ENCODE measurements at regions not wholly inside any gene's neighbourhood (a gene's known extent, or its start where the extent isn't known, plus 50 kb on each side); places are given as distances from the start of the nearest gene placed in this dataset.

DNA sequence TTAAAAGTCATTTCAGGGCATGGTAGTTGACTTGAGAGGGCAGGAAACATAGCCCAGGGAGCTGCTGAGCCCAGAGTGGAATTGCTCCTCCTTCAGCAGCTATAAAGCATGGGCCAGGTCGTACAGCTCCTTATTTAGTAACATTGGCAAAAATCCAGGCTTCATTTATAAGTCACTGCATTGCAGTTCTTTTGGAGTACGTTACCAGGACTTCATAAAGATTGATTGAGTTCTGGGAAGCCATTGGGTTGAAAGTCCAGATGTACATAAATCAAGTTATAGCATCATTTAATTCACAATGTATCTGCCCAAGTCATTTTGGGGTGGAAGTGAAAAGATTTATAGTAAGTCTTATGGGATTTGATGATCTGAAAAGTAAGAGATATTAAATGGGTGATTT is 53.0 kb upstream of the ANKEF1 start:
- DNase-seq (ENCODE audit: low read depth in 4 of 4, low spot score in 2 of 4): no peak

DNA sequence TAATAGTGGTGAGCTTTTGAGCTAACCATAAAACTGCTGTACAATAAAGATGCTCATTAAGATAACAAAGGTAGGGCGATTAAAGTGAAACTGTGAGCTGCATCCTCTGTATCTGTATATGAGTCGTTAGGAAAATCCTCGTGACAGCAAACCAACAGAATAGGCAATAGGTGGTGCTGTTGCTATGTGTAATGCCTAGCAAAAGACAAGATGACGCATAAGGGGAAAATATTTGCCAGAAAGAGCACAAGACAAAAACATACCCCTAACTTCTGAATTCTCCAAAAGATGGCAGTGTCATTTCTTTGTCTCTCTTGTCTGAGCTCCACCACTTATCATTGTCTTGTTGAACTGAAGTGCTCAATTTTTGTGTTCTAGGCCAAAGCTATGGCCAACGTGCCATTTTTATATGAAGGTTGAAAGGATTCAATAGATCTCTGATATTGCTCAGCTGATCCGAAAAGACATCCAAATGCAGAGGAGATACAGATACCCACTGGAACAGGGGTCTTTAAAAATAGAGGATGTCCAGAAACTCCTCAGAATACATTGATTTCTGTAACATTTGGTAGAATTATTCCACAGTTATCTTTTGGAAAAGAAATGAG is 56.3 kb upstream of the ANKEF1 start:
- DNase-seq (ENCODE audit: low read depth in 4 of 4, low spot score in 2 of 4): peak in 3 of 4 donors; percentile 48 to 72 (median 57)

DNA sequence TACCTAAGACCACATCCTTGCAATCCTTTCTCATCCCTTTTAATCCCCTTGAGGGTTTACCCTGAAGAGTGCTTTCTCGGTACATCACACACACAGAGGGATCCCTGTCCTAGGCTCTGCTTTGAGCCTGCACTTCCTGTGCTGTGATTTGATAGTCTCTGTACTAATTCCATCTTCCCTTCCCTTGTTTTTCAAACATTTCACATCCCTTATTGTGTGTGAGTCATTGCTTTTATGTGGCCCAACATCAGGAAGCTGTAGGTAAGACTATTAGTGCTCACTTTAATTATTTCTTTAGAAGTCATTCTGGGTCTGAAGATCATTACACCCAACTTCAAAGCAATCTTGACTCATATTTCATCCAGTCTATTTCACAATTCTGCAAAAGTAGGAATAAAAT is 57.2 kb upstream of the ANKEF1 start:
- DNase-seq (ENCODE audit: low read depth in 4 of 4, low spot score in 2 of 4): no peak

DNA sequence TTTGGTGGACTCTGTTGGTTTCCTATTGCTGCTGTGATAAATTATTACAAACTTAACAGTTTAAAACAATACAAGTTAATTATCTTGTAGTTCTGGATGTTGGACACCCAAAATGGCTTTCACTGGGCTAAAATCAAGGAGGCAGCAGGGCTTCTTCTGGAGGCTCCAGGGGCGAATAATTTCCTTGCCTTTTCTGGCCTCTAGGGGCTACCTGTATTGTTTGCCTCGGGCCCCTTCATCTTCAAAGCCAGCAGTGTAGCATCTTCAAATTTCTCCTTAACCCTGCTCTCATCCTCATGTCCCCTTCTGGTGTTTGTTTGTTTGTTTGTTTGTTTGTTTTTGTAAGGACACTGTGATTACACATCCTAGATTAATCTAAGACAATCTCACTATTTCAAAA is 60.5 kb upstream of the ANKEF1 start:
- DNase-seq (ENCODE audit: low read depth in 4 of 4, low spot score in 2 of 4): no peak

DNA sequence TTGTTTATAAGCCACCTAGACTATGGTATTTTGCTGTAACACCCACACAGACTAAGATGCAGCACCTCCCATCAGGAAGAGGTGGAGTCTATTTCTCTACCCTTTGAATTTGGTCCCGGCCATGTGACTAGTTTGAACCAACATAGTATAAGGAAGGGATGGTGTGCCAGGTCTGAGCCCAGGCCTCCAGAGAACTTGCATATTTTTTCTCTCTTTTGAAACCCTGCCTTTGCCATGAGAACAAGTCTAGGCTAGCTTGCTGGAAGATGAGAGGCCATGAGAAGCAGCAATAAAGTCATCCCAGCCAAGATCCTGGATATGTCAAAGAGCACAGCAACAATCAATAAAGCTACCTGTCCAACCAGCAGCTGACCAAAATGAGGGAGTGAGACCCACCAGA is 63.0 kb upstream of the ANKEF1 start:
- DNase-seq (ENCODE audit: low read depth in 4 of 4, low spot score in 2 of 4): no peak

DNA sequence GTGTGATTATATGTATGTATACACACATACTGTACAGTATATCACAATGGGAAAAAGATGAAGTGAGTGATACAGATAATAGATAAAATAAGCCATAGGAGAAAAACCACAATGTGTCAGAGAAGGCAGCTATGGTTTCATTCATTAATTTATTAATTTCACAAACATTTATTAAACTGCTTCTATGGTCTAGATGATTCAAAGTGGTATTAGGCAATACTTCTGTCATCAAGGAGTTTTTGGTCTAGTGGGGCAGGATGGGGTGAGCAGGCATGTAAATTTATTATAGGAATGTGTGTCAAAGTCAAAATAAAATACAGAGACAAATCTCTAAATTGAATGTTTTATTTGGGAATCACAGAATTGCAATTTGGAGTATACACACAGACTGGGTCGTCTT is 65.2 kb upstream of the ANKEF1 start:
- no peak for DNase-seq (ENCODE audit: low read depth in 4 of 4, low spot score in 2 of 4)

DNA sequence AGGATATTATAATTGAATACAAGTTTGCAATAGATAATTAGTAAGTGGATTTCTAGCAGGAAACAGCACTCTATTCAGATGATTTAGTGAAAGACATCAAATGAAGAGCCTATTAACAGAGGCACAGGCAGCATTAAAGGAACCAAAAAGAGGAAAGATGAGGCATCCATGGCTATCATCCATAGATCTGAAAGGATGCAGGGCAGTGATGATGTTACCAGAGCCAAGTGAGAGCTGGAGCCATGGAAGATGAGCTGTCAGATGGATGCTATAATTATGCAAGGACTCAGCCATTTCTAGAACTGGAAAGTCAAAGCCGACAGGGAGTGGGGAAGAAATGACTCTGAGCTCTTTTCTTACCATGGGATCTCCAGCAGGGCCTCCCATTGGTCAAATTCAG is 66.8 kb upstream of the ANKEF1 start:
- DNase-seq (ENCODE audit: low read depth in 4 of 4, low spot score in 2 of 4): no peak

DNA sequence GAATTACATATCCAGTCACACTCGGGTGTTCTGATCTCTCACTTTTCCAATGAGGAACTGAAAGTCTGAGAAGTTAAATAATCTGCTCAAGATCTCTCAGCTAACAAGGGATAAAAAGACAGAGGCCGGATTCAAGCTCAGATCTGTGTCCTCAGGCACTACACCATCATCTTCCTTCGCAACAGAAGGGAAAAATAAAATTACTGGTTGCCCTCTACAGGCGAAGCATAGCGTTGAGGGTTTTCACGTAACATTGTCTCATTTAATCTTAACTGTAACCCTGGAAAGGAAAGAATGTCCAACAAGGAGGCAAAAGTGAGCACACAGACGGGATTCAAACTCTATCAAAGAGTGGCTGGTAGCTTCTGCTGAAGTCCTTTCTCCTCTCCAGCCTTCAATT is 67.8 kb upstream of the ANKEF1 start:
- DNase-seq (ENCODE audit: low read depth in 4 of 4, low spot score in 2 of 4): no peak

DNA sequence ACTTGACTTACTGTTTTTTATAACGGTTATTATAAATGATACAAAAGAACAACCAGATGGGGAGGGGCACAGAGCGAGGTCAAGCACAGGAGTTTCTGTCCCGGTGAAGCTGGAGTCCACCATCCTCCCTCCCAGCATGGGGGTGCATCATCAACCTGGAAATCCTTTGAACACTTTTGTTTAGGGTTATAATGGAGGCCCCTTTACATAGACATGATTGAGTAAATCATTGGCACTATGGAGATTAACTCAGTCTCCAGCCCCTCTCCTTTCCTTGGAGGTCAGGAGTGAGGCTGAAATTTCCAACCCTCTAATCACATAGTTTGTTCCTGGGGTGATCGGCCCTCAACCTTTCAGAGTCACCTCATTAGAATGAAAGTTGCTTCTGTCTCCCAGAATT is 71.8 kb upstream of the ANKEF1 start:
- no peak for DNase-seq (ENCODE audit: low read depth in 4 of 4, low spot score in 2 of 4)

DNA sequence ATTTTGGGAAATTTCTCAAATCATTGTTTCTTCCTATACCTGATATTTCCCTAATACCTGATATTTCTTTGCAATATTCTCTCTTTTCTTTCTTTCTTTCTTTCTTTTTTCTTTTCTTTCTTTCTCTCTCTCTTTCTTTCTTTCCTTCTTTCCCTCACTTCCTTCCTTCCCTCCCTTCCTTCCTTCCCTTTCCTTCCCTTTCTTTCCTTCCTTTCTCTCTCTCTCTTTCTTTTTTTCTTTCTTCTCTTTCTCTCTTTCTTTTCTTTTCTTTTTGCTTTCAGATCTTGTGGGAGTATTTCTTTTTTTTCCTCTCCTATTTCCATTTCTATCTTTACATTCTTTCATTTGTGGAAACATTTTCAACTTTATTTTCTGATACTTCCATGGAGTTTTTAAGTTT is 76.1 kb upstream of the ANKEF1 start:
- DNase-seq (ENCODE audit: low read depth in 4 of 4, low spot score in 2 of 4): no peak

DNA sequence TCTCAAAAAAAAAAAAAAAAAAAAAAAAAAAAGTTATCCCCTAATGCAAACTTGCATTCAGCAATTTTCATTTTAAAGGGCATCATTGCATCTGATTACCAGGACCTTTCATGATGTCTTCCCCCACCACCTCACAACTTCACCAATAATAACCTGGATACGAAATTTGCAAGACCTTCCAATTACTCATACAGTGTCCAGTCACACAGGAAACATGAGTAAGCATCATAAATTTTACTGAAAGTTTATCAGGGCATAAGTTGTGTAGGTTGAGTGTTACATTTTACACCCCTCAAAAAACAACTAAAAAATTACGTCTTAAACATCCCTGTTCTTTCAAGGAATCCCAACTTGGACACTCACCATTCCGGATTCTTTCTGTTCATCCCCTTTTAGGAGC is 79.1 kb upstream of the ANKEF1 start:
- no peak for DNase-seq (ENCODE audit: low read depth in 4 of 4, low spot score in 2 of 4)

DNA sequence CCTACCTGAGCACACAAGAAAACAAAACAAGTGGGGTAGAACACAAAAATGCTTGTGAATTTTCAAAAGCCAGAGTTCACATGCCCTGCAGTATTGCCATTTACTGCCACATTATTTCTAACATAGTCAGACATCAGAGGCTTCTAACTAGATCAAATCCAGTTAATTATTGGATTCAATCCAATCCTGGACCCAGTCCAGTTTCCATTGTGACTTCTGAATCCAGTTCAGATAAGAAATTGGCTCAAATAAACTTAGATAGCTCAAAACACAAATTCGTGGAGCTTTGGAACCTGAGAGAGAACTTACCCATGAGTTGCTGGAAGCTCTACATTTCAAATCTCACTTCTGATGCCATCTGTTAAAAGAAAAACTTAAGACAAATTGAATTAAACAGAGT is 85.2 kb upstream of the ANKEF1 start:
- no peak for DNase-seq (ENCODE audit: low read depth in 4 of 4, low spot score in 2 of 4)

DNA sequence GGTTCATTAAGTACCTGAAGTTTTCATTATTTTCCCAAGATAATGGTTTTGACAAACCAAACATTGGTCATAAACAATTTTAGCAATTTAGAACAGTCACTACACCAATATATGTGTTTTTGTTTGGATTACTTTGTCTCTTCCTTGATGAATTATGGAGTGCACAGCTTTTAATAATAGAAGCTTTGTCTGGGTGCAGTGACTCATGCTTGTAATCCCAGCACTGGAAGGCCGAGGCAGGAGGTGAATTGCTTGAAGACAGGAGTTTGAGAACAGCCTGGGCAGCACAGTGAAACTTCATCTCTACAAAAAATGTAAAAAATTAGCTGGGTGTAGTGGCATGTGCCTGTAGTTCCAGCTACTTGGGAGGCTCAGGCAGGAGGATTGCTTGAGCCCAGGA is 89.4 kb upstream of the ANKEF1 start:
- DNase-seq (ENCODE audit: low read depth in 4 of 4, low spot score in 2 of 4): no peak

DNA sequence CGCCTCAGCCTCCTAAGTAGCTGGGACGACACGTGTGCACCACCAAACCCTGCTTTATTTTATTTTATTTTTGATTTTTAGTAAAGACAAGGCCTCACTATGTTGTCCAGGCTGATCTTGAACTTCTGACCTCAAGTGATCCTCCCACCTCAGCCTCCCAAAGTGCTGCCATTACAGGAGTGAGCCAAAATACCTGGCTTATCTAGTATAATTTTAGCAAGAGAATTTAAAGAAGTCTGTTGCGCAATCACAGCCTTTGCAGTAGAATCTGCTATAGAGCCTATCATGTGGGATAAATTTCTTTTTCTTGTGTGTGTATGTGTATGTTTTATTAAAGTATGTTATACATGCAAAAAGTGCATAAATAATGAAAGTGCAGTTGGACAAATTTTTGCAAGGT is 92.1 kb upstream of the ANKEF1 start:
- no peak for DNase-seq (ENCODE audit: low read depth in 4 of 4, low spot score in 2 of 4)

DNA sequence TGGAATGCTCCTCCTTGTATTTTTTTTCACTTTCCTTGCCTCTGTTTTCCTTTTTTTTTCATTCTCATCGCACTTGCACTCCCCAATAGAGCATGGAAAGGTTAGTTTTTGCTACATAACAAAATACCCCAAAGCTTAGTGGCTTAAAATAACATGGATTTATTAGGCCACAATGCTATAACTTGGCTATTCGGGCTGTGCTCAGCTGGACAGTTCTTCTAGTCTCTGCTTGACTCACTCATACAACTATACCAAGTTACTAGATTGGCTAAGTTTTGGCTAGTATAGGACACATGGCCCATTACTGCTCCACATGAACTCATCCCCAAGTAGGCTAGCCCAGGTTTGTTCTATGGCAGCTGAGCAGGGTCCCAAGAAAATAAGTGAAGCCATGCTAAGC is 94.5 kb upstream of the ANKEF1 start:
- no peak for DNase-seq (ENCODE audit: low read depth in 4 of 4, low spot score in 2 of 4)

DNA sequence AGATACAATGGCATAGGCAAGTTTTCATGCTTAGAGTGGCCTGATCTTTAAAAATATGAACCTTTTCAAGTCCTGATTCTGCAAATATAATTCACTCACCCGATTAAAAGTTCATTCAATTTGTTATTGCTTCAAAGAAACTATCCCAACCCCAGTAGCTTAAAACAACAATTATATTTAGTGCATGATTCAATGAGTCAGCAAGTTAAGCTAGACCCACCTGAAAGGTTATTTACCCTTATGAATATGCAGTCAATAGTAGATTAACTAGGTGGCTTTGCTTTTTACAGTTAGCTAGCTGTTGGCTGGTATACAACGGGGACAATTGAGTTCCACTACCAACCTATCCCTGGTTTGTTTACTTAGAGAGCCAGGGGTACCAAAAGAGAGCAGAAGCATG is 95.6 kb upstream of the ANKEF1 start:
- DNase-seq (ENCODE audit: low read depth in 4 of 4, low spot score in 2 of 4): no peak

DNA sequence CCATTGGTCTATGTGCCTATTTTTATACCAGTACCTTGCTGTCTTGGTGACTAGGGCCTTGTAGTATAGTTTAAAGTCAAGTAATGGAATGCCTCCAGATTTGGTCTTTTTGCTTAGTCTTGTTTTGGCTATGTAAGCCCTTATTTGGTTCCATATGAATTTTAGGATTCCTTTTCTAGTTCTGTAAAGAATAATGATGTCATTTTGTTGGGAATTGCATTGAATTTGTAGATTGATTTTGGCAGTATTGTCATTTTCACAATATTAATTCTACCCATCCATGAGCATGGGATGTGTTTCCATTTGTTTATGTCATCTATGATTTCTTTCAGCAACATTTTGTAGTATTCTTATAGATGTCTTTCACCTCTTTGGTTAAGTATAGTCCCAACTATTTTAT is 96.4 kb upstream of the PAK5 start:
- no peak for DNase-seq (ENCODE audit: low read depth in 4 of 4, low spot score in 2 of 4)

DNA sequence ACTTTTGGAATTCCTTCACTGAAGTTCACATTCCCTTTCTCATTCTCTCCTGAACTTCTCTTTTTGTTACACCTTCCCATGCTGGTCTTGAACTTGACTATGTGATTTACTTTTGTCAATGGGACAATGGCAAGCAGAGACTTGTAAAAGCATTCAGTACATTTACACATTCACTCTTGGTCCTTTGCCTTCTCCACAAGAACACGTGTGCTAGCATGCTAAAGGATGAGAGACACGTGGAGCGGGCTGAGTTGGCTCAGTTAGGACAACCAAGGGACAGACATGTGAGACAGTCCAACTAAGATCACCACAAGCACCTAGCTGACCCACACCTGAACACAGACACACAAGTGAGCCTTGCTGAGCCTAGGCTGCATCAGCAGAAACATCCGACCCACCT is 91.3 kb upstream of the PAK5 start:
- DNase-seq (ENCODE audit: low read depth in 4 of 4, low spot score in 2 of 4): no peak

DNA sequence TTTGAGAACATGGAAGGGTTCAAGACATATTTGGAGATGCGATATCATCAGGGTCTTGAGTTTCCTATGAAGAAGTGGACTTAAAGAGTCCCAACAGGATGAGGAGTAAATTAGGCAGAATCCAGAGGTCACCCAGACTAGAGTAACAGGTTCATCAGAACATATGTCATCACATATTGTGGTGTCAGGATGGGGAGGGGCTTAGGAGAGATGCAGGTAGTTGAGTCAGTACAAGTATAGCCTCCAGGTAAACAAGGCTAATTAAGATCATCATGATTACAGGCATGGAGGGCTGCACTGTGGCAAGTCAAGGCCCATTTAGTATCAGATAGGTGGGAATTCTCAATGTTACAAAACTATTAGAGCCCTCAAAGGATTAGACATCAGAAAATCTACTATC is 90.1 kb upstream of the PAK5 start:
- no peak for DNase-seq (ENCODE audit: low read depth in 4 of 4, low spot score in 2 of 4)

DNA sequence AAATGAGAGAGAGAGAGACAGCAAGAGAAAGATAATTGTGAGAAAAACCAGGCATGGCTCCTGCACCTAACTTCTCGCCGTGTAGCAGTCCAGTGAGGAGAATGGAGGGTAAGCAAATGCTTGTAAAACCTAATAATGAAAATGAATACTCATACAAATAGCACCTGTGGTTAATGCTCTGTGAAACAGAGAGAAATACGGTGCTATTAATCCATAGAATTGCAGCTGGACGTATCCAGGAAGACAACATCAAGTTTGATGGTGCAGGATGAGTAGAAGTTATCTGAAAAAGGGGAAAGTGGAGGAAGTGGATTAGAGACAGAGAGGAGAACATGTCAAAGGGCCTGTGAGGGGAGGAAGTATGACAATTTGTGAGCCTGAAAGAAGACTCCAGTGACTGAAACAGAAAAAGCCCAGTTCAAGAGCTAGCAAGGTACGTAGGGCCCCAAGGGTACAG is 89.4 kb upstream of the PAK5 start:
- DNase-seq (ENCODE audit: low read depth in 4 of 4, low spot score in 2 of 4): no peak

DNA sequence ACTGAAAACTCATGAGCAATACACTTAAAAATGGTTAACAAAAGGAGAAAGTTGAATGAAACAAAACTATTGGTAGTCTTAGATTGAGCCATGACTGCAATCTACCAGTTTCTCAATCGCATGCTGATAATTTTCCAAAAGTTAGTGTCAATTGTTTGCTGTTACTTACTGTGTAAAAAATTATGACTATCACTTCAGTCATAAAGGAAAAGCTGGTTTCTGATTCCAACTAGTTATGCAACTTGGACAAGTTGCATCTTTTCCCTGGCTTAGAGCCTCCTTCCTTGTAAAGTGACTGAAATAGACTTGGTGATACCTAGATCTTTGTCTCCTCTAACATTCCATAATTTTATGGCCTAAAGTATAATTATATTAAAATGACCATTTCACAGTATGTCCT is 88.3 kb upstream of the PAK5 start:
- DNase-seq (ENCODE audit: low read depth in 4 of 4, low spot score in 2 of 4): no peak

DNA sequence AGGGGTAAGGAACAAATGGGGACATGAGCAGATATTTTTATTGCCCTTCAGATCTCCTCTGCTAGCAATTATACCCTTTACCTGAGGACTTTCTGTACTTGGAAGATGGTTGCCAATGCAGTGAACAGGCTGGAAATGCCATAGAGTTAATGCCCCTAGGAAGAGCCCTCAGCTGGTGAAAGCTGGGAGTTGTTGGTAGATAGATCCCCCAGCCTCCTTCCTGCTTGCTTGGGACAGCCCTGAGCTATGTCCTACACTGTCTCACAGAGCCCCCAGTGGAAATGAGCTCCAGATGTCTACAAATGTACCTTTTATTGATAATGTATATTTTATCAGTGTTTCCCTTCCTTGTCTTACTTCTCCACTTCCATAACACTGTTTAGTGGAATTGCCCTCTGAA is 87.6 kb upstream of the PAK5 start:
- DNase-seq (ENCODE audit: low read depth in 4 of 4, low spot score in 2 of 4): no peak

DNA sequence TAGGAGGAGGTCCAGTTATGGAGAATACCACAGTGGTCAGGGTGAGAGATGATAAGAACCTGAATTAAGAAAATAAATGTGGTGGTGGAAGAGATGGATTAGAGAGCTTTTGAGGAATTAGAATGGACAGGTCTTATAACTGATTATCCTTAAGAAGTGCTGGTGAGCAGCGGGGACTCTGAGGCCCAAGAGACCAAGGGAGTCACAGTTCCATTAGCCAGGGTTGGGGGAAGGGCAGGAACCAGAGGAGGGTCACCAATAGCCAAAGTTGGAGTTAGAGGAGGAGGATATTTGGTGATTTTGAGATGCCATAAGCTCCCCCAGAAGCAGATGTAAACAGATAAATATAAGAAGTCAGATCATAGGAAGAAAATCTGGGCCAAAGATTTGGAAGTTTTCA is 87.1 kb upstream of the PAK5 start:
- DNase-seq (ENCODE audit: low read depth in 4 of 4, low spot score in 2 of 4): no peak
